Naive thymus-derived CD8-positive, alpha-beta T cell (primary cell): ENCODE measurements at regions not wholly inside any gene's neighbourhood (a gene's known extent, or its start where the extent isn't known, plus 50 kb on each side); places are given as distances from the start of the nearest gene placed in this dataset.

Experiments
- ATAC-seq, 2 donors: fragments of 150-1000 bp; cut with Tn5 transposase in 1 of 2; sonication (Bioruptor Pico), chemical (Tn5 transposase) in 1 of 2; 1 replicate in 1 of 2; 2 replicates in 1 of 2; pipeline ENCODE4 v1.10.0; 2021; ENCODE audit warnings: mild to moderate bottlenecking in 2 of 2, moderate library complexity in 2 of 2
- POLR2A ChIA-PET: fragments of 350-600 bp; sonication (Branson Sonifier 250); formaldehyde crosslinking; loops from one replicate; lab custom pipeline; 2021; ENCODE audit warnings: antibody characterized with exemption; lab: Charles Lee
- DNase-seq, 10 donors: peaks; one replicate each; pipeline versions ENCODE4 v3.0.0 to v3.0.0-alpha.2; 2020 to 2022
- H3K27ac Mint-ChIP-seq, 10 donors: one replicate each; pipeline ENCODE4 v1.8.0; 2020 to 2022; ENCODE audit warnings: mild to moderate bottlenecking in 10 of 10, mixed read lengths in 10 of 10, moderate library complexity in 4 of 10, inconsistent platforms in 1 of 10
- H3K27me3 Mint-ChIP-seq, 5 donors: one replicate each; pipeline ENCODE4 v1.8.0; 2021 to 2022; ENCODE audit warnings: mixed read lengths in 5 of 5
- H3K36me3 Mint-ChIP-seq, 3 donors: one replicate each; pipeline ENCODE4 v1.8.0; 2020 to 2022; ENCODE audit warnings: mixed read lengths in 3 of 3, mild to moderate bottlenecking in 2 of 3, inconsistent platforms in 1 of 3
- H3K4me1 Mint-ChIP-seq, 4 donors: one replicate each; pipeline ENCODE4 v1.8.0; 2021 to 2022; ENCODE audit warnings: mixed read lengths in 4 of 4
- H3K4me3 Mint-ChIP-seq, 10 donors: one replicate each; pipeline ENCODE4 v1.8.0; 2020 to 2022; ENCODE audit warnings: mild to moderate bottlenecking in 10 of 10, mixed read lengths in 10 of 10, moderate library complexity in 6 of 10, inconsistent platforms in 1 of 10
- H3K9me3 Mint-ChIP-seq, 9 donors: one replicate each; pipeline ENCODE4 v1.8.0; 2020 to 2022; ENCODE audit warnings: mixed read lengths in 9 of 9, mild to moderate bottlenecking in 3 of 9, inconsistent platforms in 1 of 9, moderate library complexity in 1 of 9

- DNase-seq (no peak), ATAC-seq (no peak)
- no peak overlapping the region for H3K27ac Mint-ChIP-seq
- H3K36me3 Mint-ChIP-seq = no peaks in the 10 kb centered on the region
- no peak overlapping the region for H3K4me3 Mint-ChIP-seq
- H3K9me3 Mint-ChIP-seq = no peaks in the 10 kb centered on the region
- peaks cover 9 to 37% (median 17%) of the 10 kb centered on the region in 5 donors for H3K27me3 Mint-ChIP-seq
- H3K4me1 Mint-ChIP-seq = peaks cover 0 to 33% (median 0%) of the 10 kb centered on the region in 4 donors
- POLR2A ChIA-PET = interaction anchor here (0.5 kb wide), 1 partner anchor 719 kb away, joined by 3 read pairs; no protein-coding TSS in a partner anchor
Measured at GRCh38 chr1:157405662-157406061, 146.7 kb downstream of the FCRL5 start.

GRCh38 chr1:157404614-157405013 is 147.7 kb downstream of the FCRL5 start:
- Mint-ChIP-seq H3K4me3 (no peak overlapping the region), H3K27ac (no peak overlapping the region), H3K36me3 (no peaks in the 10 kb centered on the region), H3K27me3 (peaks cover 9 to 48% (median 21%) of the 10 kb centered on the region in 5 donors), H3K4me1 (peaks cover 0 to 39% (median 0%) of the 10 kb centered on the region in 4 donors), H3K9me3 (no peaks in the 10 kb centered on the region)
- POLR2A ChIA-PET = no interaction called here
- DNase-seq = no peak
- no peak for ATAC-seq

GRCh38 chr1:157404063-157404501 is 148.2 kb downstream of the FCRL5 start:
- Mint-ChIP-seq H3K4me1 (peaks cover 0 to 39% (median 0%) of the 10 kb centered on the region in 4 donors), H3K4me3 (peak overlapping the region in 1 of 10 donors; percentile 48), H3K27me3 (peaks cover 11 to 53% (median 25%) of the 10 kb centered on the region in 5 donors), H3K27ac (no peak overlapping the region), H3K36me3 (no peaks in the 10 kb centered on the region), H3K9me3 (no peaks in the 10 kb centered on the region)
- POLR2A ChIA-PET = no interaction called here
- ATAC-seq (no peak), DNase-seq (no peak)

- H3K9me3 Mint-ChIP-seq = no peaks in the 10 kb centered on the region
- peaks cover 15 to 58% (median 28%) of the 10 kb centered on the region in 5 donors for H3K27me3 Mint-ChIP-seq
- H3K27ac Mint-ChIP-seq = no peak overlapping the region
Measured at GRCh38 chr1:157403608-157404007, 148.7 kb downstream of the FCRL5 start.

GRCh38 chr1:157403203-157403602 is 149.1 kb downstream of the FCRL5 start:
- Mint-ChIP-seq H3K9me3 (no peaks in the 10 kb centered on the region), H3K4me3 (no peak overlapping the region), H3K4me1 (peaks cover 0 to 43% (median 0%) of the 10 kb centered on the region in 4 donors), H3K27me3 (peaks cover 15 to 62% (median 28%) of the 10 kb centered on the region in 5 donors), H3K36me3 (no peaks in the 10 kb centered on the region), H3K27ac (no peak overlapping the region)
- DNase-seq (no peak), ATAC-seq (no peak)
- POLR2A ChIA-PET = no interaction called here

More at GRCh38 chr1:157403608-157404007, 148.7 kb downstream of the FCRL5 start:
- peak overlapping the region in 1 of 10 donors; percentile 48 for H3K4me3 Mint-ChIP-seq
- no peaks in the 10 kb centered on the region for H3K36me3 Mint-ChIP-seq
- H3K4me1 Mint-ChIP-seq = peaks cover 0 to 43% (median 0%) of the 10 kb centered on the region in 4 donors
- ATAC-seq (no peak), DNase-seq (no peak)
- POLR2A ChIA-PET = no interaction called here

GRCh38 chr1:157400766-157401165 is 151.5 kb downstream of the FCRL5 start:
- ATAC-seq = no peak
- Mint-ChIP-seq H3K4me1 (peaks cover 0 to 41% (median 0%) of the 10 kb centered on the region in 4 donors), H3K27ac (no peak overlapping the region), H3K36me3 (no peaks in the 10 kb centered on the region), H3K9me3 (no peaks in the 10 kb centered on the region), H3K4me3 (no peak overlapping the region), H3K27me3 (peaks cover 20 to 78% (median 29%) of the 10 kb centered on the region in 5 donors)
- no peak for DNase-seq
- POLR2A ChIA-PET = no interaction called here

GRCh38 chr1:157399984-157400382 is 152.3 kb downstream of the FCRL5 start:
- no peak for DNase-seq
- Mint-ChIP-seq H3K27ac (no peak overlapping the region), H3K27me3 (peaks cover 23 to 82% (median 29%) of the 10 kb centered on the region in 5 donors), H3K4me3 (no peak overlapping the region), H3K4me1 (peaks cover 0 to 41% (median 0%) of the 10 kb centered on the region in 4 donors), H3K9me3 (peaks cover 0 to under 1% (median 0%) of the 10 kb centered on the region in 9 donors), H3K36me3 (no peaks in the 10 kb centered on the region)
- no peak for ATAC-seq
- POLR2A ChIA-PET = no interaction called here

GRCh38 chr1:157399343-157399983 is 152.9 kb downstream of the FCRL5 start:
- DNase-seq = no peak
- peaks cover 0 to 4% (median 0%) of the 10 kb centered on the region in 9 donors for H3K9me3 Mint-ChIP-seq
- no peak overlapping the region for H3K4me3 Mint-ChIP-seq
- no peaks in the 10 kb centered on the region for H3K36me3 Mint-ChIP-seq
- POLR2A ChIA-PET = no interaction called here
- H3K4me1 Mint-ChIP-seq = peaks cover 0 to 38% (median 0%) of the 10 kb centered on the region in 4 donors
- H3K27me3 Mint-ChIP-seq = peaks cover 28 to 88% (median 34%) of the 10 kb centered on the region in 5 donors
- no peak overlapping the region for H3K27ac Mint-ChIP-seq
- ATAC-seq = no peak

GRCh38 chr1:157390651-157391050 is 161.7 kb downstream of the FCRL5 start:
- Mint-ChIP-seq H3K27me3 (peaks cover 22 to 62% (median 37%) of the 10 kb centered on the region in 5 donors), H3K4me1 (no peaks in the 10 kb centered on the region), H3K4me3 (no peak overlapping the region), H3K27ac (no peak overlapping the region), H3K9me3 (peaks cover 0 to 9% (median 0%) of the 10 kb centered on the region in 9 donors), H3K36me3 (no peaks in the 10 kb centered on the region)
- DNase-seq (no peak), ATAC-seq (no peak)
- POLR2A ChIA-PET = no interaction called here

GRCh38 chr1:157388057-157388456 is 164.3 kb downstream of the FCRL5 start:
- Mint-ChIP-seq H3K27ac (no peak overlapping the region), H3K27me3 (peaks cover 14 to 48% (median 24%) of the 10 kb centered on the region in 5 donors), H3K36me3 (no peaks in the 10 kb centered on the region), H3K9me3 (no peaks in the 10 kb centered on the region), H3K4me1 (no peaks in the 10 kb centered on the region), H3K4me3 (no peak overlapping the region)
- POLR2A ChIA-PET = no interaction called here
- DNase-seq = no peak
- no peak for ATAC-seq

- DNase-seq (no peak), ATAC-seq (no peak)
- H3K36me3 Mint-ChIP-seq = no peaks in the 10 kb centered on the region
- peaks cover 0 to 7% (median 1%) of the 10 kb centered on the region in 4 donors for H3K4me1 Mint-ChIP-seq
- peaks cover 15 to 39% (median 21%) of the 10 kb centered on the region in 5 donors for H3K27me3 Mint-ChIP-seq
- H3K9me3 Mint-ChIP-seq = no peaks in the 10 kb centered on the region
- H3K27ac Mint-ChIP-seq = no peak overlapping the region
- no peak overlapping the region for H3K4me3 Mint-ChIP-seq
- POLR2A ChIA-PET = no interaction called here
Measured at GRCh38 chr1:157384258-157384657, 168.1 kb downstream of the FCRL5 start.

- DNase-seq (no peak), ATAC-seq (no peak)
- Mint-ChIP-seq H3K4me1 (peaks cover 0 to 7% (median 1%) of the 10 kb centered on the region in 4 donors), H3K9me3 (no peaks in the 10 kb centered on the region), H3K27me3 (peaks cover 11 to 39% (median 26%) of the 10 kb centered on the region in 5 donors), H3K4me3 (no peak overlapping the region), H3K36me3 (no peaks in the 10 kb centered on the region), H3K27ac (no peak overlapping the region)
- POLR2A ChIA-PET = no interaction called here
Measured at GRCh38 chr1:157382351-157382750, 170.0 kb downstream of the FCRL5 start.

GRCh38 chr1:157380523-157380922 is 171.8 kb downstream of the FCRL5 start:
- H3K4me1 Mint-ChIP-seq = peaks cover 0 to 7% (median 1%) of the 10 kb centered on the region in 4 donors
- H3K36me3 Mint-ChIP-seq = no peaks in the 10 kb centered on the region
- no peak overlapping the region for H3K4me3 Mint-ChIP-seq
- POLR2A ChIA-PET = no interaction called here
- peaks cover 20 to 43% (median 34%) of the 10 kb centered on the region in 5 donors for H3K27me3 Mint-ChIP-seq
- ATAC-seq (no peak), DNase-seq (no peak)
- no peaks in the 10 kb centered on the region for H3K9me3 Mint-ChIP-seq
- H3K27ac Mint-ChIP-seq = no peak overlapping the region
